ENCODE measurements at regions not wholly inside any gene's neighbourhood (a gene's known extent, or its start where the extent isn't known, plus 50 kb on each side); places are given as distances from the start of the nearest gene placed in this dataset.
"Not testable (repeated sequence)": the region's sequence is repeated elsewhere in the genome, so short reads cannot be mapped to it uniquely, and the experiment has no call there.

- not testable (repeated sequence) for DNase-seq (ENCODE audit: low read depth in 1 of 2, low spot score in 1 of 2)
Observed at GRCh38 chr2:16415861-16416260, 249.8 kb downstream of the CYRIA start.

GRCh38 chr2:16413947-16414346, 251.7 kb downstream of the CYRIA start:
- DNase-seq (ENCODE audit: low read depth in 1 of 2, low spot score in 1 of 2): no peak

- DNase-seq (ENCODE audit: low read depth in 1 of 2, low spot score in 1 of 2): no peak
Observed at GRCh38 chr2:16413285-16413684, 252.3 kb downstream of the CYRIA start.

- DNase-seq (ENCODE audit: low read depth in 1 of 2, low spot score in 1 of 2): no peak
Observed at GRCh38 chr2:16412321-16413030, 253.2 kb downstream of the CYRIA start.

DNA sequence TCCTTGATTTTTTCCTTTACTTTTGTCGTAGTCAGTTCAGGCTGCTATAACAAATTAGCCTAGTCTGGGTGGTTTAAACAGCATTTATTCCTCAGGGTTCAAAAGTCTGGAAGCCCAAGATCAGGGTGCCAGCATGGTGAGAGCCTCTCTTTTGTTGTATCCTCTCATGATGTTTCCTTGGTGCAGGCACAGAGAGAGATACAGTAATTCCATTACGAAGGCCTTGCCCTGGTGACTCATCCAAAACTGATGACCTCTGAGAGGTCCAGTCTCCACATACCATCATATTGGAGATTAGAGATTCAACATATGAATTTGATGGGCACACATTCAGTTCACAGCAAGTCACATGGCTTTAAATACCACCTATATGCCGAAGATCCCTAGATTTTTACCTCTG, 253.8 kb downstream of the CYRIA start:
- no peak for DNase-seq (ENCODE audit: low read depth in 1 of 2, low spot score in 1 of 2)

DNA sequence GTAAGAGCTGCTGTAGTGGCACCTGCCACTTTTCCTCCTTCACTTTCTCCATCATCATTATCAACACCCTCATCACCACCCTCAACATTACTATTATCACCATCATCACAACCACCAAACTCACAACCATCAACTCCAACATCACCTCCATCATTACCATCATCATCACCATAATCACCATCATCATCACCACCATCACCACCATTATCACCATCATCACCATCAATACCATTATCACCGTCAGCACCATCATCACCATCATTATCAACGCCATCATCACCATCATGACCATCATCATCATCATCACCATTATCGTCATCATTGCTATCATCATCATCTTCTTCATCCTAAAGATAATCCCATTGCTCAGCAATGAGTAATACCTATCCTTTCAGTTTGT, 255.8 kb downstream of the CYRIA start:
- DNase-seq (ENCODE audit: low read depth in 1 of 2, low spot score in 1 of 2): no peak

DNA sequence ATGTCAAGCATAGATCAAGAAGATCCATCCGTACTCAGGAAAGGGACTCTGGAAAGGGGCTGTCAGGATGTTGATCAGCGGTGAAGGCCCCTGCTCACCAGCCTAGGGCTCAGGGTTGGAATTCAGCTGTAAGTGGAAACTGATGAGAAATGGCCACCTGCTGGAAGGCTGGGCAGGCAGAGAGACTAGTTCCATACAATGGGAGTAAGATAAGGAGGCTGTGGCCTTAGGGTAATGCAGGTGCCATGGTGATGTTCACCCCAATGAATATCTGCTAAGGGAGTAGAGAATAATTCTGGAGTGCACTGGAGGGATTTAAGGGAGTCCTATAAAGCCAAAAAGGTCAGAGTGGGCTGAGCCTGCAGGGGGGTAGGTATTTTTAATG, 256.6 kb downstream of the CYRIA start:
- no peak for DNase-seq (ENCODE audit: low read depth in 1 of 2, low spot score in 1 of 2)

GRCh38 chr2:16408331-16409005, 257.2 kb downstream of the CYRIA start:
- no peak for DNase-seq (ENCODE audit: low read depth in 1 of 2, low spot score in 1 of 2)

- no peak for DNase-seq (ENCODE audit: low read depth in 1 of 2, low spot score in 1 of 2)
Observed at GRCh38 chr2:16407358-16407757, 258.3 kb downstream of the CYRIA start.

DNA sequence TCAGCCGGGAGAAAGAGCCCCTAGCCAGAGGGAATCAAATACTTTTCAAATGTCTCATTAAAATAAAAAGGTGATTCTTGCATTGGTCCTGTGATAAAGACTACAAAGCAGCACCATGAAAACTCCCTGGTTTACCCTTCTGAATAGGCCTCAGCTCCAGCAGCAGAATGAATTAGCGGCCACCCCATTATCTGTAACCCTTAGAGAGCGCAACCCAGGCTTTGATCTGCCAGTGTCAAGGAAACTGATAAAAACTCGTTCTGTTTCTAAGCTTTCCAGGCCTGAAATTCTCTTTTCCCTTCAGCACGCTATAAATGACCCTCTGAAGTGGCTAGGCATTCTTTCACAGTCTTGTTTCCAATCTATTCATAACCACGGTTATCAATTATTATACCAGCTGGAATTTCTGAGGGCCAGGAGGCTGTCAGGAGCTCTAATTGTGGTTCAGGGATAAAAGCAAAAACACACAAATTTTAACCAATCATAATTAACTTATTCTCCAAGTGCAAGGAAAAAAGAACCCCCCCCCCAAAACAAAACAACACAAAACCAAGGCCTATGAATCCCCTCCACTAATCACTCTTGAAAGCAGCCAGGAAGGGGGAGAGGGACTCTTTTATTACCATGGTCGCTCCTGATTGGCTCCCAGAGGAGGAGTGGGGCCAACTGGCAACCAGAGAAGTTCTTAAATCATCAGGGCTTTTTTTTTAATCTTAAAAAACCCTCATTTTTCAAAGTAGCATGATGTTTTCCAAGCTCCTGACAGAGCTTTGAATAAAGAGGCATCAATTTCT, 258.9 kb downstream of the CYRIA start:
- no peak for DNase-seq (ENCODE audit: low read depth in 1 of 2, low spot score in 1 of 2)

DNA sequence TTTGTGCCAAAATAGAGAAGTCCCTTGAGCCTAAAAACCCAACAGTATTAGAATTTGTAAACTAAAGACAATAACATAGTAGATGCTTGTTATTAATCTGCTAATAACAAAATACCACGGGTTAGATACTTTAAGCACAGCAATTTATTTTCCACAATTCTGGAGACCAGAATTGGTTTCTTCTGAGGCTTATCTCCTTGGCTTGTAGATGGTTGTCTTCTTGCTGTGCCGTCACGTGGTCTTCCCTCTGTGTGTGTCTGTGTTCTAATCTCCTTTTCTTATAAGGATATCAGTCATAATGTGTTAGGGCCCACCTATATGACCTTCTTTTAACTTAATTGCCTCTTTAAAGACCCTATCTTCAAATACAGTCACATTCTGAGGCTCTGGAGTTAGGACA, 260.1 kb downstream of the CYRIA start:
- no peak for DNase-seq (ENCODE audit: low read depth in 1 of 2, low spot score in 1 of 2)

- no peak for DNase-seq (ENCODE audit: low read depth in 1 of 2, low spot score in 1 of 2)
Observed at GRCh38 chr2:16404551-16405300, 260.9 kb downstream of the CYRIA start.

GRCh38 chr2:16404146-16404545, 261.5 kb downstream of the CYRIA start:
- no peak for DNase-seq (ENCODE audit: low read depth in 1 of 2, low spot score in 1 of 2)

DNA sequence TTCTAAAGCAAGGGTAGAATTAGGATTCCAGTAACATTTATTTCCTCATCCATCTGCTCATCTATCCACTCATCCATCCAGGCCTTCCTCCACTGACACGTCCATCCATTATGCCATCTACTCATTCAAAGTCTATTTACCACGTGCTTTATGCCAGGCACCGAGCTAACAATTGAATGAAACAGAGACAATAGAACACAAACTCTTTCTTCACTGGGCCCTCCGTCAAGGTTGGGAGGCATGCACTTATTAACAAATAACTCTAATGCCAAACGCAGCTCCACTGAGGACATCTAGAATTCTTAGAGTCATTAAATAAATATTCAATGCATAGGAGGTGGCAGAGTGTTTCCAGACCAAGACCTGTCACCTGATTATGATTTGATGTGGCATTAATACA, 262.7 kb downstream of the CYRIA start:
- no peak for DNase-seq (ENCODE audit: low read depth in 1 of 2, low spot score in 1 of 2)

DNA sequence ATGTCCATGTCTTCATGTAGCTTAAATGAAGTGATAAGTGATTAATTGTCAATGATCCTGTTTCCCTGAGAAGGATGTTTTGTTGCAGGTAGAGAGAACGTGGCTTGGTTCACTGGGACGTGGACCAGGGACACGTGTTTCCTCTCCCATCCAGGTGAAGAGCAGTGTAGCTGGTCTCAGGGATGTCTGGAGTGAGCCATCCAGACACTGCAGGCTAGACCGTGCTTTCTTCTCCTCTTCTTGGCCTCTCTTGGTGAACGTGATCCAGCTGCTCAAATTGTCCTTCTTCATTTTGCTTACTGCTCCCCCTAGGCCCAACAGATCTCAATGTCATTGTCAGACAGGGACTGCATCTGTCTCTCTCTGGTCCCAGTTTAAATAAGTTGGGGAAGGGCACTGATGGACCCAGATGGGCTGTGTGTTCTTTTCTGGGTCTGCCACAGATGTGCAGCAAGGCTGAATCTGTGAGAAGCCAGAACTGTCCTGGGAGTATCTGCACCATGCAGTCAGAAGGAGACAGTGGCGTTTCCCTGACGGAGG, 263.8 kb downstream of the CYRIA start:
- no peak for DNase-seq (ENCODE audit: low read depth in 1 of 2, low spot score in 1 of 2)

GRCh38 chr2:16400127-16400623, 265.5 kb downstream of the CYRIA start:
- DNase-seq (ENCODE audit: low read depth in 1 of 2, low spot score in 1 of 2): no peak

- DNase-seq (ENCODE audit: low read depth in 1 of 2, low spot score in 1 of 2): no peak
Observed at GRCh38 chr2:16398486-16399043, 267.1 kb downstream of the CYRIA start.

GRCh38 chr2:16397681-16398475, 267.8 kb downstream of the CYRIA start:
- DNase-seq (ENCODE audit: low read depth in 1 of 2, low spot score in 1 of 2): no peak

- no peak for DNase-seq (ENCODE audit: low read depth in 1 of 2, low spot score in 1 of 2)
Observed at GRCh38 chr2:16396986-16397385, 268.6 kb downstream of the CYRIA start.

GRCh38 chr2:16396171-16396570, 269.5 kb downstream of the CYRIA start:
- no peak for DNase-seq (ENCODE audit: low read depth in 1 of 2, low spot score in 1 of 2)

Measured in activated T-helper 1 cell treated with anti-CD3 and anti-CD28 coated beads, Interleukin-2, amount 50 U/mL, for 16 hours (primary cell).